CD4-positive, alpha-beta T cell (primary cell): ENCODE measurements at regions not wholly inside any gene's neighbourhood (a gene's known extent, or its start where the extent isn't known, plus 50 kb on each side); places are given as distances from the start of the nearest gene placed in this dataset.

Experiments used
- ATAC-seq: fragments of 200-7000 bp; cut with Tn5 transposase; one replicate; pipeline ENCODE4 v1.10.0; 2022; ENCODE audit warnings: mild to moderate bottlenecking; ENCODE audit not compliant: poor library complexity
- CTCF ChIA-PET: fragments of 350-600 bp; sonication (Branson Sonifier 250); formaldehyde crosslinking; loops from one replicate; lab custom pipeline; 2021; ENCODE audit warnings: antibody characterized with exemption, inconsistent platforms; lab: Charles Lee
- POLR2A ChIA-PET: fragments of 350-600 bp; sonication (Branson Sonifier 250); formaldehyde crosslinking; loops from one replicate; lab custom pipeline; 2021; ENCODE audit warnings: antibody characterized with exemption, inconsistent platforms; lab: Charles Lee
- DNase-seq, 14 experiments: peaks; one replicate each; pipeline ENCODE4 v3.0.0-alpha.2; 2013 to 2020; ENCODE audit warnings: mixed read lengths in 2 of 14
- H3K27ac ChIP-seq, 2 donors: one replicate each; pipeline versions ENCODE4 v1.5.1 to v1.7.0; 2013; ENCODE audit warnings: low read length in 2 of 2, low read depth in 1 of 2, mild to moderate bottlenecking in 1 of 2
- H3K27me3 ChIP-seq, 2 experiments: 1 replicate in 1 of 2; 2 replicates in 1 of 2; pipeline versions ENCODE4 v1.6.1 to v1.7.0; 2013; ENCODE audit warnings: low read length in 2 of 2, control low read depth in 1 of 2, mild to moderate bottlenecking in 1 of 2, moderate library complexity in 1 of 2; ENCODE audit not compliant: insufficient read depth in 2 of 2, control insufficient read depth in 1 of 2
- H3K36me3 ChIP-seq: one replicate; pipeline ENCODE4 v1.6.1; 2013; ENCODE audit warnings: low read length, control low read depth; ENCODE audit not compliant: insufficient read depth
- H3K4me1 ChIP-seq: one replicate; pipeline ENCODE4 v1.6.1; 2013; ENCODE audit warnings: low read length, control low read depth; ENCODE audit not compliant: insufficient read depth
- H3K4me3 ChIP-seq: one replicate; pipeline ENCODE4 v1.5.1; 2013; ENCODE audit warnings: mild to moderate bottlenecking, low read length, moderate library complexity
- H3K9me3 ChIP-seq, 2 experiments: 1 replicate in 1 of 2; 2 replicates in 1 of 2; pipeline versions ENCODE4 v1.6.1 to v1.7.0; 2013; ENCODE audit warnings: low read length in 2 of 2, mild to moderate bottlenecking in 2 of 2, control low read depth in 1 of 2, moderate library complexity in 1 of 2; ENCODE audit not compliant: control insufficient read depth in 1 of 2, insufficient read depth in 1 of 2
- H3K27ac Mint-ChIP-seq: one replicate; pipeline ENCODE4 v1.8.0; 2020; ENCODE audit warnings: mixed read lengths
- H3K27me3 Mint-ChIP-seq: one replicate; pipeline ENCODE4 v1.8.0; 2021; ENCODE audit warnings: mixed read lengths
- H3K36me3 Mint-ChIP-seq: one replicate; pipeline ENCODE4 v1.8.0; 2021; ENCODE audit warnings: low read depth, mixed read lengths
- H3K4me1 Mint-ChIP-seq: one replicate; pipeline ENCODE4 v1.8.0; 2021; ENCODE audit warnings: low read depth, mixed read lengths
- H3K4me3 Mint-ChIP-seq: one replicate; pipeline ENCODE4 v1.8.0; 2020; ENCODE audit warnings: mild to moderate bottlenecking, mixed read lengths
- H3K9me3 Mint-ChIP-seq: one replicate; pipeline ENCODE4 v1.8.0; 2020; ENCODE audit warnings: mixed read lengths
- CTCF ChIP-seq: fragments of 200-600 bp; IDR thresholded peaks from one replicate; pipeline ENCODE4 v1.8.0; 2022; ENCODE audit warnings: antibody characterized with exemption, mild to moderate bottlenecking
- intact Hi-C, 2 experiments: fragments of 100-400 bp; cut with DNase I in 1 of 2; cut with micrococcal nuclease in 1 of 2; formaldehyde crosslinking; loops; one replicate each; pipeline versions ENCODE4 v1.15.1 to v1.9.0; 2023 to 2025; cut with DNase I, micrococcal nuclease

GRCh38 chr12:92002673-92003382 is 142.8 kb downstream of the BTG1 start:
- Mint-ChIP-seq H3K36me3 (peaks cover 40% of the 10 kb centered on the region), H3K9me3 (peaks cover 12% of the 10 kb centered on the region), H3K27ac (peak overlapping the region; percentile 85), H3K27me3 (no peaks in the 10 kb centered on the region), H3K4me3 (peak overlapping the region; percentile 70), H3K4me1 (peaks cover 74% of the 10 kb centered on the region)
- POLR2A ChIA-PET, result interaction anchor here (0.5 to 1.3 kb wide), 6 partner anchors 19 to 143 kb away, joined by 5 to 7 read pairs (median 5); partner anchors contain the start of gene BTG1
- H3K4me3 ChIP-seq, result no peak overlapping the region
- TF ChIP-seq CTCF, result no peak
- peaks cover 0 to 16% of the 10 kb centered on the region in 2 experiments for H3K9me3 ChIP-seq
- CTCF ChIA-PET, result interaction anchor here (0.8 kb wide), 1 partner anchor 28 kb away, joined by 3 read pairs; no protein-coding TSS in a partner anchor
- DNase-seq (no peak), ATAC-seq (peak; percentile 34)
- no peaks in the 10 kb centered on the region for H3K27me3 ChIP-seq
- H3K36me3 ChIP-seq, result no peaks in the 10 kb centered on the region
- intact Hi-C loops, result no loop called here
- no peaks in the 10 kb centered on the region for H3K4me1 ChIP-seq
- peak overlapping the region in 1 of 2 donors; percentile 10 for H3K27ac ChIP-seq

- H3K4me1 ChIP-seq, result no peaks in the 10 kb centered on the region
- peaks cover 0 to 12% of the 10 kb centered on the region in 2 experiments for H3K9me3 ChIP-seq
- DNase-seq (no peak), ATAC-seq (no peak)
- H3K27ac ChIP-seq, result no peak overlapping the region
- Mint-ChIP-seq H3K9me3 (peaks cover 13% of the 10 kb centered on the region), H3K27ac (peak overlapping the region; percentile 85), H3K27me3 (no peaks in the 10 kb centered on the region), H3K4me3 (peak overlapping the region; percentile 70), H3K4me1 (peaks cover 69% of the 10 kb centered on the region), H3K36me3 (peaks cover 37% of the 10 kb centered on the region)
- H3K36me3 ChIP-seq, result no peaks in the 10 kb centered on the region
- no peak overlapping the region for H3K4me3 ChIP-seq
- intact Hi-C loops, result no loop called here
- POLR2A ChIA-PET, result interaction anchor here (1.1 to 1.3 kb wide), 3 partner anchors 139 to 144 kb away, joined by 5 to 7 read pairs (median 5); partner anchors contain the start of gene BTG1
- no peaks in the 10 kb centered on the region for H3K27me3 ChIP-seq
- CTCF ChIA-PET, result interaction anchor here (0.8 kb wide), 1 partner anchor 29 kb away, joined by 3 read pairs; no protein-coding TSS in a partner anchor
- TF ChIP-seq CTCF, result no peak
Measured at GRCh38 chr12:92002195-92002649, 143.4 kb downstream of the BTG1 start.

GRCh38 chr12:92000597-92000996 is 145.0 kb downstream of the BTG1 start:
- ATAC-seq, result no peak
- peaks cover 30% of the 10 kb centered on the region for H3K36me3 Mint-ChIP-seq
- DNase-seq, result peak in 3 of 14 experiments; percentile 33 to 58 (median 55)
- intact Hi-C loops, result no loop called here
- peaks cover 58% of the 10 kb centered on the region for H3K4me1 Mint-ChIP-seq
- H3K27ac ChIP-seq, result no peak overlapping the region
- H3K27me3 Mint-ChIP-seq, result no peaks in the 10 kb centered on the region
- TF ChIP-seq CTCF, result no peak
- POLR2A ChIA-PET, result interaction anchor here (0.7 to 1.6 kb wide), 4 partner anchors 34 to 145 kb away, joined by 3 to 5 read pairs (median 4); partner anchors contain the start of gene BTG1
- H3K9me3 ChIP-seq, result peaks cover 0 to 9% of the 10 kb centered on the region in 2 experiments
- CTCF ChIA-PET, result interaction anchor here (0.9 to 1.5 kb wide), 3 partner anchors 28 to 217 kb away, joined by 3 to 4 read pairs (median 3); no protein-coding TSS in a partner anchor
- no peaks in the 10 kb centered on the region for H3K36me3 ChIP-seq
- H3K4me3 Mint-ChIP-seq, result no peak overlapping the region
- no peak overlapping the region for H3K4me3 ChIP-seq
- no peak overlapping the region for H3K27ac Mint-ChIP-seq
- peaks cover 14% of the 10 kb centered on the region for H3K9me3 Mint-ChIP-seq
- no peaks in the 10 kb centered on the region for H3K4me1 ChIP-seq
- H3K27me3 ChIP-seq, result no peaks in the 10 kb centered on the region
